Thyroid gland (tissue), 4 donors: ENCODE measurements at regions not wholly inside any gene's neighbourhood (a gene's known extent, or its start where the extent isn't known, plus 50 kb on each side); places are given as distances from the start of the nearest gene placed in this dataset.

ENCODE experiments used
- DNase-seq, 2 donors: peaks; one replicate each; pipeline ENCODE4 v3.0.0-alpha.2; 2019
- H3K27ac ChIP-seq, 3 donors: fragments of 200-600 bp; sonication (generic); 1 replicate in 2 of 3; 2 replicates in 1 of 3; pipeline ENCODE4 v1.5.1; 2016 to 2019; ENCODE audit warnings: mild to moderate bottlenecking in 1 of 3, moderate library complexity in 1 of 3
- H3K27me3 ChIP-seq: fragments of 200-600 bp; sonication (generic); one replicate; pipeline ENCODE4 v1.5.1; 2019
- H3K36me3 ChIP-seq, 2 donors: fragments of 200-600 bp; sonication (generic); one replicate each; pipeline ENCODE4 v1.5.1; 2016 to 2019
- H3K4me1 ChIP-seq, 2 donors: fragments of 200-600 bp; sonication (generic); one replicate each; pipeline ENCODE4 v1.5.1; 2017 to 2019
- H3K4me3 ChIP-seq, 3 donors: fragments of 200-600 bp; sonication (generic); replicated peaks in 1 of 3; 1 replicate in 2 of 3; 2 replicates in 1 of 3; pipeline ENCODE4 v1.5.1; 2016; ENCODE audit warnings: mild to moderate bottlenecking in 1 of 3
- H3K9me3 ChIP-seq: fragments of 200-600 bp; sonication (generic); one replicate; pipeline ENCODE4 v1.5.1; 2017
- CTCF ChIP-seq, 6 experiments: fragments of 200-600 bp in 3 of 6; fragments of 450-650 bp in 3 of 6; sonication (generic) in 3 of 6; IDR thresholded peaks; one replicate each; pipeline ENCODE4 v1.5.1; 2016 to 2019; ENCODE audit warnings: antibody characterized with exemption in 6 of 6, mild to moderate bottlenecking in 2 of 6, inconsistent platforms in 1 of 6, moderate library complexity in 1 of 6
- POLR2A ChIP-seq, 2 donors: fragments of 450-650 bp; IDR thresholded peaks; one replicate each; pipeline ENCODE4 v1.6.1; 2017; ENCODE audit warnings: antibody characterized with exemption in 2 of 2, mild to moderate bottlenecking in 2 of 2, moderate library complexity in 1 of 2
- WGBS, 2 donors: methylation state at CpG; one replicate each; pipeline ENCODE4 v1.1.5; 2017; 5-methylcytosine and 5-hydroxymethylcytosine counted together
- intact Hi-C: fragments of 100-400 bp; cut with DNase I; formaldehyde crosslinking; loops from one replicate; pipeline ENCODE4 v1.15.1; 2023

- whole genome bisulfite sequencing, 2 donors = 92 to 98% methylated on average over 3 to 4 of the region's 4 CpGs
- peaks cover 17 to 29% of the 10 kb centered on the region in 2 donors for H3K4me1 ChIP-seq
- no peak overlapping the region for H3K27ac ChIP-seq
- TF ChIP-seq POLR2A (IDR thresholded peaks at IDR 0.05) = no peak
- no peak for TF ChIP-seq CTCF (IDR thresholded peaks at IDR 0.05)
- no peaks in the 10 kb centered on the region for H3K27me3 ChIP-seq
- H3K36me3 ChIP-seq = no peaks in the 10 kb centered on the region
- H3K4me3 ChIP-seq = no peak overlapping the region
- intact Hi-C loops = no loop called here
- no peak for DNase-seq
- H3K9me3 ChIP-seq = no peaks in the 10 kb centered on the region
Measured at GRCh38 chr20:24753130-24753529, 195.9 kb upstream of the CST7 start.

GRCh38 chr20:24754691-24755090 lies 194.4 kb upstream of the CST7 start:
- TF ChIP-seq CTCF (IDR thresholded peaks at IDR 0.05) = no peak
- no peak for TF ChIP-seq POLR2A (IDR thresholded peaks at IDR 0.05)
- Histone ChIP-seq H3K4me3 (no peak overlapping the region), H3K9me3 (no peaks in the 10 kb centered on the region), H3K36me3 (no peaks in the 10 kb centered on the region), H3K27me3 (no peaks in the 10 kb centered on the region), H3K4me1 (peaks cover 12 to 23% of the 10 kb centered on the region in 2 donors), H3K27ac (no peak overlapping the region)
- no peak for DNase-seq
- 83 to 84% methylated on average over 6 of the region's 6 CpGs for WGBS, 2 donors
- intact Hi-C loops = no loop called here

- no peaks in the 10 kb centered on the region for H3K27me3 ChIP-seq
- no peaks in the 10 kb centered on the region for H3K9me3 ChIP-seq
- no peak overlapping the region for H3K4me3 ChIP-seq
- peak in 1 of 2 donors; percentile 14 for DNase-seq
- TF ChIP-seq POLR2A (IDR thresholded peaks at IDR 0.05) (no peak), CTCF (IDR thresholded peaks at IDR 0.05) (no peak)
- 47 to 57% methylated on average over 4 of the region's 4 CpGs for WGBS, 2 donors
- peak overlapping the region; percentile 25 to 52 (median 40) for H3K27ac ChIP-seq
- H3K4me1 ChIP-seq = peaks cover 12 to 23% of the 10 kb centered on the region in 2 donors
- H3K36me3 ChIP-seq = no peaks in the 10 kb centered on the region
- intact Hi-C loops = no loop called here
Measured at GRCh38 chr20:24755411-24755922, 193.6 kb upstream of the CST7 start.

- intact Hi-C loops = no loop called here
- H3K27ac ChIP-seq = no peak overlapping the region
- no peaks in the 10 kb centered on the region for H3K36me3 ChIP-seq
- TF ChIP-seq POLR2A (IDR thresholded peaks at IDR 0.05) = no peak
- no peak for TF ChIP-seq CTCF (IDR thresholded peaks at IDR 0.05)
- H3K9me3 ChIP-seq = no peaks in the 10 kb centered on the region
- DNase-seq = no peak
- no peak overlapping the region for H3K4me3 ChIP-seq
- no peaks in the 10 kb centered on the region for H3K27me3 ChIP-seq
- peaks cover 12 to 23% of the 10 kb centered on the region in 2 donors for H3K4me1 ChIP-seq
- WGBS, 2 donors = 75 to 84% methylated on average over 12 of the region's 12 CpGs
Measured at GRCh38 chr20:24756292-24757025, 192.6 kb upstream of the CST7 start.
